HCT116 (cell line): ENCODE measurements at regions not wholly inside any gene's neighbourhood (a gene's known extent, or its start where the extent isn't known, plus 50 kb on each side); places are given as distances from the start of the nearest gene placed in this dataset.

Experiments
- ATF3 ChIP-seq: IDR thresholded peaks from 2 replicates; pipeline ENCODE4 v1.6.1; 2012
- CBX3 ChIP-seq: IDR thresholded peaks from 2 replicates; pipeline ENCODE4 v1.6.1; 2012; ENCODE audit warnings: low read depth
- CEBPB ChIP-seq: IDR thresholded peaks from 2 replicates; pipeline ENCODE4 v1.6.1; 2012; ENCODE audit warnings: low read depth
- CTCF ChIP-seq, 3 experiments: fragments of 200-600 bp in 1 of 3; sonication (generic) in 1 of 3; IDR thresholded peaks in 2 of 3; conservative IDR thresholded peaks in 1 of 3; 2 replicates each; pipeline ENCODE4 v1.5.1; 2012 to 2017; ENCODE audit warnings: low read depth in 2 of 3, low read length in 2 of 3, antibody characterized with exemption in 1 of 3, borderline replicate concordance in 1 of 3, control low read depth in 1 of 3, mild to moderate bottlenecking in 1 of 3, mixed read lengths in 1 of 3, mixed run types in 1 of 3, moderate library complexity in 1 of 3; ENCODE audit not compliant: insufficient read depth in 1 of 3
- EZH2 ChIP-seq: fragments of 200-600 bp; sonication (generic); IDR thresholded peaks from 2 replicates; pipeline ENCODE4 v1.6.1; 2017; ENCODE audit warnings: antibody characterized with exemption, mixed run types
- EZH2phosphoT487 ChIP-seq: fragments of 200-600 bp; IDR thresholded peaks from 2 replicates; pipeline ENCODE4 v1.6.1; 2018; ENCODE audit warnings: antibody characterized with exemption, borderline replicate concordance
- JUND ChIP-seq: IDR thresholded peaks from 2 replicates; pipeline ENCODE4 v1.6.1; 2012
- POLR2A ChIP-seq: IDR thresholded peaks from 2 replicates; pipeline ENCODE4 v1.7.0; 2011; ENCODE audit warnings: borderline replicate concordance; ENCODE audit not compliant: insufficient read depth, insufficient read length; ENCODE audit errors: extremely low read depth
- POLR2AphosphoS5 ChIP-seq: IDR thresholded peaks from 2 replicates; pipeline ENCODE4 v1.6.1; 2011; ENCODE audit warnings: mild to moderate bottlenecking, low read depth, low read length, moderate library complexity
- RAD21 ChIP-seq: IDR thresholded peaks from 2 replicates; pipeline ENCODE4 v1.6.1; 2012; ENCODE audit warnings: low read depth, mild to moderate bottlenecking
- SRF ChIP-seq: IDR thresholded peaks from 2 replicates; pipeline ENCODE4 v1.6.1; 2012; ENCODE audit warnings: low read depth
- YY1 ChIP-seq: IDR thresholded peaks from 2 replicates; pipeline ENCODE4 v1.6.1; 2011; ENCODE audit warnings: low read length, low read depth, moderate library complexity, mild to moderate bottlenecking; ENCODE audit not compliant: insufficient replicate concordance; ENCODE audit errors: extremely low read depth
- ZNF274 ChIP-seq: fragments of 200-500 bp; sonication (Bioruptor generic); IDR thresholded peaks from 2 replicates; pipeline ENCODE4 v1.6.1; 2014; ENCODE audit warnings: mild to moderate bottlenecking, low read depth, low read length, inconsistent platforms
- TF ChIP-seq, protein P1 (sequence below): IDR thresholded peaks from 2 replicates; pipeline ENCODE4 v1.6.1; 2012; ENCODE audit warnings: low read depth

- TF ChIP-seq CTCF (IDR thresholded peaks at IDR 0.05 in 2 of 3, conservative IDR thresholded peaks at IDR 0.05 in 1 of 3; ENCODE audit: borderline replicate concordance in 1 of 3, insufficient read depth in 1 of 3, low read depth in 2 of 3, low read length in 2 of 3) (peak in 1 of 3 experiments; percentile 10; a peak in 1 of 6 replicates), EZH2phosphoT487 (no peak), RAD21 (peak; percentile 38; the same call in 1 of the 2 replicates), POLR2A (no peak), EZH2 (no peak), ZNF274 (no peak), JUND (no peak), POLR2AphosphoS5 (no peak), YY1 (no peak), CEBPB (no peak), CBX3 (no peak), SRF (no peak), ATF3 (no peak)
- TF ChIP-seq, protein P1, sequence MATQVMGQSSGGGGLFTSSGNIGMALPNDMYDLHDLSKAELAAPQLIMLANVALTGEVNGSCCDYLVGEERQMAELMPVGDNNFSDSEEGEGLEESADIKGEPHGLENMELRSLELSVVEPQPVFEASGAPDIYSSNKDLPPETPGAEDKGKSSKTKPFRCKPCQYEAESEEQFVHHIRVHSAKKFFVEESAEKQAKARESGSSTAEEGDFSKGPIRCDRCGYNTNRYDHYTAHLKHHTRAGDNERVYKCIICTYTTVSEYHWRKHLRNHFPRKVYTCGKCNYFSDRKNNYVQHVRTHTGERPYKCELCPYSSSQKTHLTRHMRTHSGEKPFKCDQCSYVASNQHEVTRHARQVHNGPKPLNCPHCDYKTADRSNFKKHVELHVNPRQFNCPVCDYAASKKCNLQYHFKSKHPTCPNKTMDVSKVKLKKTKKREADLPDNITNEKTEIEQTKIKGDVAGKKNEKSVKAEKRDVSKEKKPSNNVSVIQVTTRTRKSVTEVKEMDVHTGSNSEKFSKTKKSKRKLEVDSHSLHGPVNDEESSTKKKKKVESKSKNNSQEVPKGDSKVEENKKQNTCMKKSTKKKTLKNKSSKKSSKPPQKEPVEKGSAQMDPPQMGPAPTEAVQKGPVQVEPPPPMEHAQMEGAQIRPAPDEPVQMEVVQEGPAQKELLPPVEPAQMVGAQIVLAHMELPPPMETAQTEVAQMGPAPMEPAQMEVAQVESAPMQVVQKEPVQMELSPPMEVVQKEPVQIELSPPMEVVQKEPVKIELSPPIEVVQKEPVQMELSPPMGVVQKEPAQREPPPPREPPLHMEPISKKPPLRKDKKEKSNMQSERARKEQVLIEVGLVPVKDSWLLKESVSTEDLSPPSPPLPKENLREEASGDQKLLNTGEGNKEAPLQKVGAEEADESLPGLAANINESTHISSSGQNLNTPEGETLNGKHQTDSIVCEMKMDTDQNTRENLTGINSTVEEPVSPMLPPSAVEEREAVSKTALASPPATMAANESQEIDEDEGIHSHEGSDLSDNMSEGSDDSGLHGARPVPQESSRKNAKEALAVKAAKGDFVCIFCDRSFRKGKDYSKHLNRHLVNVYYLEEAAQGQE: no peak
Measured at GRCh38 chr2:97355887-97356286, 233.8 kb downstream of the ANKRD36B start.
